Fibroblast of villous mesenchyme (primary cell): ENCODE measurements at regions not wholly inside any gene's neighbourhood (a gene's known extent, or its start where the extent isn't known, plus 50 kb on each side); places are given as distances from the start of the nearest gene placed in this dataset.

Source experiments
- DNase-seq: peaks from one replicate; pipeline ENCODE4 v3.0.0-alpha.2; 2010; ENCODE audit warnings: low read depth
- H3K4me3 ChIP-seq: 2 replicates; pipeline ENCODE4 v1.5.1; 2011; ENCODE audit warnings: low read depth, mild to moderate bottlenecking, low read length
- TF ChIP-seq, protein P1 (sequence below): IDR thresholded peaks from 2 replicates; pipeline ENCODE4 v1.5.1; 2012; ENCODE audit warnings: low read depth, mild to moderate bottlenecking, low read length; ENCODE audit not compliant: insufficient read depth

DNA sequence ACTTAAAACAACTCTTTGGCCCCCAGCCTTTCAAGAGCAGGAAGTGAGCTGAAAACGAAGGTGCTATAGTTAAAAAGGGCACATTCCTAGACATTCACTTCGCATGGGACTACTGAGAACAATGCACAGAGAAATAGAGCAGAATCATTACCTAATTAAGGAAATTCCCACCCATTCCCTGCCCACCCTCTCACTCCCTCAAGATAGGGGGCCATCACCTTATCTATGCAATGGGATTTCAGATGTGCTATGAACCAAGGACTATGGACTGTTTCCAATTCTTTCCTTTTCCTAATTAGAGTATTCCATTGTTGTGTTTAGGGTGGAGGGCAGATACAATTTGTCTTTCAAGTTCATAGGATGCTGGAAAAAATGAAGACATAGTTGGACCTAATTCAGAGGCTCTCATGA lies 476.8 kb downstream of the CETN3 start:
- DNase-seq = no peak
- TF ChIP-seq, protein P1, sequence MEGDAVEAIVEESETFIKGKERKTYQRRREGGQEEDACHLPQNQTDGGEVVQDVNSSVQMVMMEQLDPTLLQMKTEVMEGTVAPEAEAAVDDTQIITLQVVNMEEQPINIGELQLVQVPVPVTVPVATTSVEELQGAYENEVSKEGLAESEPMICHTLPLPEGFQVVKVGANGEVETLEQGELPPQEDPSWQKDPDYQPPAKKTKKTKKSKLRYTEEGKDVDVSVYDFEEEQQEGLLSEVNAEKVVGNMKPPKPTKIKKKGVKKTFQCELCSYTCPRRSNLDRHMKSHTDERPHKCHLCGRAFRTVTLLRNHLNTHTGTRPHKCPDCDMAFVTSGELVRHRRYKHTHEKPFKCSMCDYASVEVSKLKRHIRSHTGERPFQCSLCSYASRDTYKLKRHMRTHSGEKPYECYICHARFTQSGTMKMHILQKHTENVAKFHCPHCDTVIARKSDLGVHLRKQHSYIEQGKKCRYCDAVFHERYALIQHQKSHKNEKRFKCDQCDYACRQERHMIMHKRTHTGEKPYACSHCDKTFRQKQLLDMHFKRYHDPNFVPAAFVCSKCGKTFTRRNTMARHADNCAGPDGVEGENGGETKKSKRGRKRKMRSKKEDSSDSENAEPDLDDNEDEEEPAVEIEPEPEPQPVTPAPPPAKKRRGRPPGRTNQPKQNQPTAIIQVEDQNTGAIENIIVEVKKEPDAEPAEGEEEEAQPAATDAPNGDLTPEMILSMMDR = no peak
- no peak overlapping the region for H3K4me3 ChIP-seq

DNA sequence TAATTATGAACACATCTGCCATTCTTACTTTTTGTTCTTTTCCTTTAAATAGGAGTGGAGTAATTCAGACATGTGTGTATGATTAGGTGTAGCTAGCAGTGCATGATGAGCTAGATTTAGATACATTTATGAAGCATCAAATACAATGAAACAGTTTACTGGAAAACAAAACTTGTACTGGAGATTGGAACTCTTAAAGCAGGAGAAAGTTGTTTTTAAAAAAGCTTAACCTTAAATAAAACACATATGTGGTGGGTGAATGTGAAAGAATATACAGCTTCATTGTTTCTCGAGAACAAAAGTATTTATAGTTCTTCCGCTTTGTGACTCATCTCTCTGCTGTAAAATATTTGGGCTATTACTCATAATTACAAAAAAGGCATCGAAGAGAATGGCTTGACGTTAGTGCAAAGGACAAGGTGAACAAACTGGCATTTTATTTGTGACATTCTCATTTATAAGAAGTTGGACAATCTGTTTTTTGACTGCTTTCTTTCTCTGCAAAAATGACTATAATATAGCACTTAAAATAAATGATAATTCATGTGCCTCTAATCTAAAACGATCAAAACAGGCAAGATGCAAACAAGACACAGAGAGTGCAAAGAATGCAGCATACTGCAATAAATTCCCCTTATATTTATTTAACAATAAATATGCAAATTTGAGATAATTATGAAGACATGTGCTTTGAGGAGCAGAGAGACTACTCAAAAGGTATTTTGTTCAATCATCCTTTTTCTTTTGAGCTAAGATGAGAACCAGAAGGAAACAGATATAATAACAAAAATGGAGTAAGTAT lies 478.8 kb downstream of the CETN3 start:
- TF ChIP-seq, protein P1 = no peak
- no peak overlapping the region for H3K4me3 ChIP-seq
- DNase-seq = peak; percentile 33

DNA sequence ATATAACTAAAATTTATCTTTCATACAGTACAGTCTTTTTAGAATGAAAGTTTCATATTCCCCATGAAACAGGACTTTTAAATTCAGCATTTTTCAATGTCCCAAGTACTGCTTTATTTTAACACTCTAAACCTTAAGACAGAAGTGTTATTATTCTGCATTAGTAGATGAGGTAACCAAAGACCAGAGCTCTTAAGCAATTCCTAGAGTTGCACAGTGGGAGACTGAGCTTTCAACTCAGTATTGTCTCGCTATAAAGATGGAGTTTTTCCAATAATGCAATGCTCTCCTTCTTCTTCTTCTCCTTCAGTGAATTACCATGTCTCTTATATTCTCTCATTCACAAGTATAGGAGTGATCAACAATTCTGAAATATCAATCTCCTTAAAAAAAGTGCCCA lies 479.7 kb downstream of the CETN3 start:
- peak; percentile 0 for DNase-seq
- no peak overlapping the region for H3K4me3 ChIP-seq
- TF ChIP-seq, protein P1 = no peak

DNA sequence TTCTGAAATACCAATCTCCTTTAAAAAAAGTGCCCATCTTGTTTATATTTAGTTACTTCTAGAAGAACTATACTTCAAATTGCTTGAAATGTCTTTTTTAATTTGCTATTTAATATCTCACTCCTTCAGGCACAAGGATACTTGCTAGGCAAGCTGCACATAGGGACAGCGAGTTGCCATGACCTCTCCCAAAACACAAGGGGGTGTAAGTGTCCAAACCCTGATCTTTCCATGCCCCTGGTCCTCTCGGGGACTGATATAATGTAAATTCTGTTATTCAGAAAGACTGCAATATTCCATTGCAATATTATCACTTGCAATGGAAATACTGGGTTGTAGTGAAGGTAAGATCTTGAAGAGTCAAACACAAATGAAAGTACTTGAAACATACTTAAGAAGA lies 480.4 kb downstream of the CETN3 start:
- TF ChIP-seq, protein P1 = no peak
- no peak overlapping the region for H3K4me3 ChIP-seq
- DNase-seq = no peak

DNA sequence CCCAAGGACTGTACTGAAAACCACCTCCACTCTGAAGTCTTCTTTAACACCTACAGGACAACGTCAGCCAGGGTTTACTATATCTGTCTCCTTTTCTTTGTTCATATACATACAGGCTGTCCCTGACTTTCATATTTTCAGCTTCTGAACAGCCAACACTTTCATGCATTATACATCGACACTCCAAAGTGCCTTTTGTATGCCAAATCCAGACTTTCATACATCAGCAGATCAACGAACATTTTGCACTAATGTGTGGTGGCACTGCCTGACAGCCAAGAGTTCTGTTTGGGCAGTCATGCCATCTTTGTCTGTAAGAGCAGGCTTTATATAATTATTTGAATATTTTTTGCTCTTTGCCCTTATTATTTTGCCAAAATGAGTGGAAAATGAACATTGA lies 487.4 kb downstream of the CETN3 start:
- no peak for DNase-seq
- TF ChIP-seq, protein P1 = no peak
- no peak overlapping the region for H3K4me3 ChIP-seq

DNA sequence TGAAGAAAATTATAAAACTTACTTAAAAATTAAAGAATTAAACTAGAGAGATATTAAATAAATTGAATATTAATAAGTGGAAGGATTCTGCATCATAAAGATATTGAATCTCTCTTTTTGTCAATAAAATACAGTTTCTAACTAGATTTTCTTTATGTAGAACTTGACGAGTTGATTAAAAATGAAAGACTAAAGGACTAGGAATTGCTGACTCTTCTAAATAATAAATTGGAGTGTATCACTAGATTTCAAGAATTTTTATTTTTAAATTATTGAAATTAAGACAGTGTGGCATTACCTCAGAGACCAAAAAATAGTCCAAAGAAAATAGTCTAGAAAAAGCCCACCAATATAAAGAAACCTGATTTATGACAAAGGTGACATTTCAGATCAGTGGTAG lies 492.4 kb downstream of the CETN3 start:
- no peak for DNase-seq
- no peak overlapping the region for H3K4me3 ChIP-seq
- TF ChIP-seq, protein P1 = no peak

DNA sequence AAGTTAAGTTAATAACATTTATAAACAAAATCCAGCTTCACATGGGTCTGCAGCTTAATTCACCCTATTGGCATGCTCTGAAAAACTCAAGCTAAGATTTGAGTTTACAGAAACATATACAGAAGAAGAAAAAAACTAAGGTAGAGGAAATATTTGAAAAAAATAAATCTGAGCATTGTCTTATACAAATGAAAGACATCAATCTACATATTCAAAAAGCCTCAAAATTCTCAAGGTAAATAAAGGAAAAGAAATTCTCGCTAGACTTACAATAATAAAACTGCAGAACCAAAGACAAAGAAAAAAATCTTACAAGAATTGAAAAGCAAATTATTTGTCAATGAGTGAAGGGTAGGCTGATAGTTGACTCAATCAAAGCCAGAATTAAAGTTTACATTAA lies 493.4 kb downstream of the CETN3 start:
- TF ChIP-seq, protein P1 = no peak
- H3K4me3 ChIP-seq = no peak overlapping the region
- no peak for DNase-seq
